ENCODE measurements at regions not wholly inside any gene's neighbourhood (a gene's known extent, or its start where the extent isn't known, plus 50 kb on each side); places are given as distances from the start of the nearest gene placed in this dataset.

- ATAC-seq (no peak), DNase-seq (no peak)
- H3K9me3 ChIP-seq, result no peaks in the 10 kb centered on the region
- TF ChIP-seq CTCF (IDR thresholded peaks at IDR 0.05), result no peak
- TF ChIP-seq POLR2A (IDR thresholded peaks at IDR 0.05), result no peak
- H3K27me3 ChIP-seq, result no peaks in the 10 kb centered on the region
- no peaks in the 10 kb centered on the region for H3K36me3 ChIP-seq
- H3K4me3 ChIP-seq, result no peak overlapping the region
- H3K27ac ChIP-seq, result no peak overlapping the region
- WGBS (ENCODE audit: insufficient coverage, low coverage, low lambda C conversion rate, missing lambda C conversion rate), result 71% methylated on average over 2 of the region's 5 CpGs
- intact Hi-C loops (cut with DNase I), result no loop called here
- H3K4me1 ChIP-seq, result no peaks in the 10 kb centered on the region
Observed at GRCh38 chr1:4045397-4046010, 145.4 kb upstream of the C1orf174 start.

- Histone ChIP-seq H3K36me3 (no peaks in the 10 kb centered on the region), H3K27ac (no peak overlapping the region), H3K9me3 (no peaks in the 10 kb centered on the region), H3K4me1 (no peaks in the 10 kb centered on the region), H3K27me3 (no peaks in the 10 kb centered on the region), H3K4me3 (no peak overlapping the region)
- WGBS (ENCODE audit: insufficient coverage, low coverage, low lambda C conversion rate, missing lambda C conversion rate), result 21% methylated on average over 2 of the region's 5 CpGs
- intact Hi-C loops (cut with DNase I), result no loop called here
- no peak for DNase-seq
- no peak for ATAC-seq
- no peak for TF ChIP-seq POLR2A (IDR thresholded peaks at IDR 0.05)
- no peak for TF ChIP-seq CTCF (IDR thresholded peaks at IDR 0.05)
Observed at GRCh38 chr1:4046836-4047461, 146.9 kb upstream of the C1orf174 start.

GRCh38 chr1:4047666-4048065 is 147.6 kb upstream of the C1orf174 start:
- DNase-seq, result no peak
- intact Hi-C loops (cut with DNase I), result no loop called here
- no peak for TF ChIP-seq CTCF (IDR thresholded peaks at IDR 0.05)
- TF ChIP-seq POLR2A (IDR thresholded peaks at IDR 0.05), result no peak
- H3K27ac ChIP-seq, result no peak overlapping the region
- H3K27me3 ChIP-seq, result no peaks in the 10 kb centered on the region
- H3K4me1 ChIP-seq, result no peaks in the 10 kb centered on the region
- H3K4me3 ChIP-seq, result no peak overlapping the region
- H3K9me3 ChIP-seq, result no peaks in the 10 kb centered on the region
- no peaks in the 10 kb centered on the region for H3K36me3 ChIP-seq
- no peak for ATAC-seq
- WGBS (ENCODE audit: insufficient coverage, low coverage, low lambda C conversion rate, missing lambda C conversion rate), result 60% methylated on average over 7 of the region's 7 CpGs

- 76% methylated on average over 5 of the region's 14 CpGs for WGBS (ENCODE audit: insufficient coverage, low coverage, low lambda C conversion rate, missing lambda C conversion rate)
- Histone ChIP-seq H3K9me3 (no peaks in the 10 kb centered on the region), H3K4me1 (no peaks in the 10 kb centered on the region), H3K4me3 (no peak overlapping the region), H3K27me3 (no peaks in the 10 kb centered on the region), H3K36me3 (no peaks in the 10 kb centered on the region), H3K27ac (no peak overlapping the region)
- DNase-seq (no peak), ATAC-seq (no peak)
- TF ChIP-seq CTCF (IDR thresholded peaks at IDR 0.05), result no peak
- no peak for TF ChIP-seq POLR2A (IDR thresholded peaks at IDR 0.05)
- intact Hi-C loops (cut with DNase I), result no loop called here
Observed at GRCh38 chr1:4048076-4048475, 148.0 kb upstream of the C1orf174 start.

Data from right lobe of liver (tissue), 6 donors.